ENCODE measurements at regions not wholly inside any gene's neighbourhood (a gene's known extent, or its start where the extent isn't known, plus 50 kb on each side); places are given as distances from the start of the nearest gene placed in this dataset.

- Histone ChIP-seq H3K36me3 (no peaks in the 10 kb centered on the region), H3K9me3 (no peaks in the 10 kb centered on the region), H3K4me3 (no peak overlapping the region), H3K27ac (replicated peaks in 1 of 4) (peak overlapping the region in 3 of 4 donors; percentile 31 to 65 (median 51)), H3K4me1 (peaks cover 54 to 56% (median 55%) of the 10 kb centered on the region in 4 donors), H3K27me3 (no peaks in the 10 kb centered on the region)
- intact Hi-C loops (cut with DNase I), result no loop called here
- TF ChIP-seq POLR2AphosphoS5 (IDR thresholded peaks at IDR 0.05), result peak in 1 of 2 donors; percentile 40
- no peak for TF ChIP-seq POLR2A (IDR thresholded peaks at IDR 0.05; ENCODE audit: low read depth)
- no peak for DNase-seq (ENCODE audit: extremely low spot score)
- 15% methylated on average over 13 of the region's 15 CpGs for WGBS
These were observed 166.4 kb upstream of the TLE3 start for GRCh38 chr15:70264014-70264582.

- Histone ChIP-seq H3K9me3 (no peaks in the 10 kb centered on the region), H3K36me3 (no peaks in the 10 kb centered on the region), H3K4me1 (peaks cover 53 to 67% (median 64%) of the 10 kb centered on the region in 4 donors), H3K4me3 (no peak overlapping the region), H3K27me3 (no peaks in the 10 kb centered on the region), H3K27ac (replicated peaks in 1 of 4) (no peak overlapping the region)
- no peak for TF ChIP-seq POLR2AphosphoS5 (IDR thresholded peaks at IDR 0.05)
- TF ChIP-seq CTCF (IDR thresholded peaks at IDR 0.05), result no peak
- no peak for TF ChIP-seq POLR2A (IDR thresholded peaks at IDR 0.05; ENCODE audit: low read depth)
- no peak for TF ChIP-seq EP300 (IDR thresholded peaks at IDR 0.05)
- intact Hi-C loops (cut with DNase I), result no loop called here
- WGBS, result 95% methylated on average over 3 of the region's 6 CpGs
- no peak for DNase-seq (ENCODE audit: extremely low spot score)
These were observed 165.0 kb upstream of the TLE3 start for GRCh38 chr15:70262591-70263274.

- Histone ChIP-seq H3K27ac (replicated peaks in 1 of 4) (no peak overlapping the region), H3K36me3 (no peaks in the 10 kb centered on the region), H3K4me3 (no peak overlapping the region), H3K9me3 (no peaks in the 10 kb centered on the region), H3K4me1 (peaks cover 47 to 63% (median 62%) of the 10 kb centered on the region in 4 donors), H3K27me3 (no peaks in the 10 kb centered on the region)
- intact Hi-C loops (cut with DNase I), result no loop called here
- no peak for DNase-seq (ENCODE audit: extremely low spot score)
- TF ChIP-seq POLR2A (IDR thresholded peaks at IDR 0.05; ENCODE audit: low read depth), result no peak
- no peak for TF ChIP-seq CTCF (IDR thresholded peaks at IDR 0.05)
- TF ChIP-seq POLR2AphosphoS5 (IDR thresholded peaks at IDR 0.05), result no peak
- no peak for TF ChIP-seq EP300 (IDR thresholded peaks at IDR 0.05)
- 89% methylated on average over 2 of the region's 2 CpGs for WGBS
These were observed 164.5 kb upstream of the TLE3 start for GRCh38 chr15:70262171-70262570.

- Histone ChIP-seq H3K27me3 (no peaks in the 10 kb centered on the region), H3K36me3 (no peaks in the 10 kb centered on the region), H3K27ac (replicated peaks in 1 of 4) (no peak overlapping the region), H3K4me1 (peaks cover 36 to 52% (median 51%) of the 10 kb centered on the region in 4 donors), H3K9me3 (no peaks in the 10 kb centered on the region), H3K4me3 (no peak overlapping the region)
- WGBS, result 95% methylated on average over 4 of the region's 4 CpGs
- no peak for DNase-seq (ENCODE audit: extremely low spot score)
- intact Hi-C loops (cut with DNase I), result no loop called here
- no peak for TF ChIP-seq POLR2AphosphoS5 (IDR thresholded peaks at IDR 0.05)
- no peak for TF ChIP-seq POLR2A (IDR thresholded peaks at IDR 0.05; ENCODE audit: low read depth)
- no peak for TF ChIP-seq CTCF (IDR thresholded peaks at IDR 0.05)
- no peak for TF ChIP-seq EP300 (IDR thresholded peaks at IDR 0.05)
These were observed 163.4 kb upstream of the TLE3 start for GRCh38 chr15:70261083-70261482.

- intact Hi-C loops (cut with DNase I), result no loop called here
- no peak for DNase-seq (ENCODE audit: extremely low spot score)
- TF ChIP-seq EP300 (IDR thresholded peaks at IDR 0.05) (no peak), POLR2A (IDR thresholded peaks at IDR 0.05; ENCODE audit: low read depth) (no peak), POLR2AphosphoS5 (IDR thresholded peaks at IDR 0.05) (no peak), CTCF (IDR thresholded peaks at IDR 0.05) (no peak)
- Histone ChIP-seq H3K27ac (replicated peaks in 1 of 4) (no peak overlapping the region), H3K4me1 (peaks cover 33 to 47% (median 46%) of the 10 kb centered on the region in 4 donors), H3K36me3 (no peaks in the 10 kb centered on the region), H3K4me3 (no peak overlapping the region), H3K9me3 (no peaks in the 10 kb centered on the region), H3K27me3 (no peaks in the 10 kb centered on the region)
- WGBS, result 96% methylated on average over 7 of the region's 7 CpGs
These were observed 162.9 kb upstream of the TLE3 start for GRCh38 chr15:70260580-70260979.
